SU-DHL-6 (cell line): ENCODE measurements at regions not wholly inside any gene's neighbourhood (a gene's known extent, or its start where the extent isn't known, plus 50 kb on each side); places are given as distances from the start of the nearest gene placed in this dataset.

ENCODE experiments used
- H2AFZ ChIP-seq: fragments of 200-600 bp; sonication (generic); 2 replicates; pipeline ENCODE4 v1.6.1; 2014; ENCODE audit warnings: low read depth, mild to moderate bottlenecking, moderate library complexity, mixed read lengths, antibody characterized with exemption, low read length; ENCODE audit not compliant: severe bottlenecking
- H3F3A ChIP-seq: fragments of 200-600 bp; shearing (Covaris generic); 2 replicates; pipeline ENCODE4 v1.6.0; 2016; ENCODE audit warnings: antibody characterized with exemption, mild to moderate bottlenecking; ENCODE audit not compliant: insufficient read depth
- H3K27ac ChIP-seq: fragments of 200-600 bp; sonication (generic); 2 replicates; pipeline ENCODE4 v1.5.1; 2016; ENCODE audit warnings: low read depth, mild to moderate bottlenecking, low read length, moderate library complexity, mixed read lengths
- H3K27me3 ChIP-seq: fragments of 200-600 bp; sonication (generic), shearing (Covaris generic); 2 replicates; pipeline ENCODE4 v1.6.0; 2014; ENCODE audit warnings: mild to moderate bottlenecking, low read length
- H3K36me3 ChIP-seq: fragments of 200-600 bp; sonication (generic); 2 replicates; pipeline ENCODE4 v1.6.1; 2014; ENCODE audit warnings: mild to moderate bottlenecking, low read length, mixed read lengths
- H3K4me2 ChIP-seq: fragments of 300-600, 200-600 bp; shearing (Covaris generic), sonication (generic); 2 replicates; pipeline ENCODE4 v1.6.0; 2014; ENCODE audit warnings: low read length, low read depth, mild to moderate bottlenecking; ENCODE audit not compliant: poor library complexity, severe bottlenecking
- H3K4me3 ChIP-seq: fragments of 200-600 bp; sonication (generic); 2 replicates; pipeline ENCODE4 v1.5.1; 2014; ENCODE audit warnings: antibody characterized with exemption, low read length, mild to moderate bottlenecking, mixed read lengths; ENCODE audit not compliant: insufficient read depth, poor library complexity, severe bottlenecking
- H3K79me2 ChIP-seq: fragments of 200-600 bp; sonication (generic); 2 replicates; pipeline ENCODE4 v1.6.1; 2014; ENCODE audit warnings: mild to moderate bottlenecking, low read length, moderate library complexity; ENCODE audit not compliant: insufficient read depth
- H3K9ac ChIP-seq: fragments of 200-600 bp; sonication (generic); 2 replicates; pipeline ENCODE4 v1.7.0; 2014; ENCODE audit warnings: mild to moderate bottlenecking, low read length
- H3K9me2 ChIP-seq: fragments of 200-600 bp; sonication (generic); replicated peaks from 2 replicates; pipeline ENCODE4 v1.6.1; 2014; ENCODE audit warnings: low read length; ENCODE audit not compliant: insufficient read depth
- H3K9me3 ChIP-seq: fragments of 200-600 bp; sonication (generic); 2 replicates; pipeline ENCODE4 v1.6.1; 2014; ENCODE audit warnings: low read length, mixed read lengths; ENCODE audit not compliant: insufficient read depth
- H4K20me1 ChIP-seq: fragments of 200-600 bp; sonication (generic); 2 replicates; pipeline ENCODE4 v1.6.1; 2014; ENCODE audit warnings: low read depth, mild to moderate bottlenecking, antibody characterized with exemption, low read length, moderate library complexity, mixed read lengths
- EZH2phosphoT487 ChIP-seq: fragments of 200-600 bp; sonication (generic), shearing (Covaris generic); conservative IDR thresholded peaks from 2 replicates; pipeline ENCODE4 v1.6.1; 2018; ENCODE audit warnings: mild to moderate bottlenecking, antibody characterized with exemption, low read length, moderate library complexity, mixed read lengths
- TF ChIP-seq, protein P1 (sequence below): fragments of 200-600 bp; sonication (generic); IDR thresholded peaks from one replicate; pipeline ENCODE4 v1.5.1; 2017; ENCODE audit warnings: antibody characterized with exemption, mild to moderate bottlenecking, low read length, moderate library complexity; ENCODE audit not compliant: insufficient read depth, poor library complexity, severe bottlenecking

DNA sequence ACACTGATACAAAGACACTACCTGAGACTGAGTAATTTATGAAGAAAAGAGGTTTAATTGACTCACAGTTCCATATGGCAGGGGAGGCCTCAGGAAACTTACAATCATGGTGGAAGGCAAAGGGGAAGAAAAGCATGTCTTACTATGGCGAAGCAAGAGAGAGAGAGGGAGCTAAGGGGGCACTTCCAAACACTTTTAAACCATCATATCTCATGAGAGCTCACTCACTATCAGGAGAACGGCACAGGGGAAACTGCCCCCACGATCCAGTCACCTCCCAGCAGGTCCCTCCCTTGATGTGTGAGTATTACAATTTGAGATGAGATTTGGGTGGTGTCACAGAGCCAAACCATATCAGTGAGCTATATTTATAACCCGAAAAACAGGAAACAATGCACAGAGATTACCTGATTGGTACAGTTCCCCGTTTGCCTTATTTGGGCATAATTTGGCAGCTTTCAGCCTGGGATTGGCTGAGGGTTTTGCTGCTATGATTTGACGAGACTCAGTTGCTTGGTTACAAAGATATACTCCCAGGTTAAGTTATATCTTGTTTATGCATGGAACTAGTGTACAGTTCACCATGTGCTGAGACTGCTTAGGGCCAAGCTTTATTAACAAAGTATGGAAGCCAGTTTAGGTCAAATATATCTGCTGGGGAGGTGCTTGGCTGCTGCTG, 184.2 kb downstream of the NR2F2 start:
- Histone ChIP-seq H3K27ac (no peak overlapping the region), H3K36me3 (no peaks in the 10 kb centered on the region), H3K79me2 (no peaks in the 10 kb centered on the region), H3K9me2 (no peaks in the 10 kb centered on the region), H2AFZ (no peak overlapping the region), H3K9ac (no peak overlapping the region), H4K20me1 (no peaks in the 10 kb centered on the region), H3F3A (no peaks in the 10 kb centered on the region), H3K4me2 (no peak overlapping the region), H3K9me3 (no peaks in the 10 kb centered on the region), H3K27me3 (no peaks in the 10 kb centered on the region), H3K4me3 (no peak overlapping the region)
- TF ChIP-seq EZH2phosphoT487: no peak
- TF ChIP-seq, protein P1, sequence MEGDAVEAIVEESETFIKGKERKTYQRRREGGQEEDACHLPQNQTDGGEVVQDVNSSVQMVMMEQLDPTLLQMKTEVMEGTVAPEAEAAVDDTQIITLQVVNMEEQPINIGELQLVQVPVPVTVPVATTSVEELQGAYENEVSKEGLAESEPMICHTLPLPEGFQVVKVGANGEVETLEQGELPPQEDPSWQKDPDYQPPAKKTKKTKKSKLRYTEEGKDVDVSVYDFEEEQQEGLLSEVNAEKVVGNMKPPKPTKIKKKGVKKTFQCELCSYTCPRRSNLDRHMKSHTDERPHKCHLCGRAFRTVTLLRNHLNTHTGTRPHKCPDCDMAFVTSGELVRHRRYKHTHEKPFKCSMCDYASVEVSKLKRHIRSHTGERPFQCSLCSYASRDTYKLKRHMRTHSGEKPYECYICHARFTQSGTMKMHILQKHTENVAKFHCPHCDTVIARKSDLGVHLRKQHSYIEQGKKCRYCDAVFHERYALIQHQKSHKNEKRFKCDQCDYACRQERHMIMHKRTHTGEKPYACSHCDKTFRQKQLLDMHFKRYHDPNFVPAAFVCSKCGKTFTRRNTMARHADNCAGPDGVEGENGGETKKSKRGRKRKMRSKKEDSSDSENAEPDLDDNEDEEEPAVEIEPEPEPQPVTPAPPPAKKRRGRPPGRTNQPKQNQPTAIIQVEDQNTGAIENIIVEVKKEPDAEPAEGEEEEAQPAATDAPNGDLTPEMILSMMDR: no peak

DNA sequence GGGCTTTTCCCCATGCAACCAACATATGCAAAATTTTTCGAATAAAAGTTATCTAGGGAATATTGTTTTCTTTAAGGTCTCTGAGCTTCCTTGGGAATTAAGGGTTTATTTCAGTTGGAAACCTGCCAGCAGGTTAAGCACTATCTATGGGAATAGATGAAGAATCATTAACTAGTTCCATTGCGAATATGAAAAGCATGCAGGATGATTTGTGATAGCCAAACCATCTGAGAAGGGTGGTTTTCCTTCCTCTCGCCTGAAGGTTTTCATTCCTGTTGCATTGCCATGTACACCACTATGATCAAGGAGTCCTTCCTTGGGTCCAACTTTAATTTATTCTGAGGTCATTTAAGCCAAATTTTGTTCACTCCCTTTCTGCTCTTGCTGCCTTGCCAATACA, 184.9 kb downstream of the NR2F2 start:
- no peaks in the 10 kb centered on the region for H4K20me1 ChIP-seq
- H3F3A ChIP-seq: no peaks in the 10 kb centered on the region
- no peak overlapping the region for H3K4me3 ChIP-seq
- H3K79me2 ChIP-seq: no peaks in the 10 kb centered on the region
- H3K27ac ChIP-seq: no peak overlapping the region
- no peaks in the 10 kb centered on the region for H3K27me3 ChIP-seq
- no peaks in the 10 kb centered on the region for H3K36me3 ChIP-seq
- no peak overlapping the region for H3K4me2 ChIP-seq
- TF ChIP-seq, protein P1: no peak
- no peak for TF ChIP-seq EZH2phosphoT487
- no peaks in the 10 kb centered on the region for H3K9me2 ChIP-seq
- no peak overlapping the region for H3K9ac ChIP-seq
- no peak overlapping the region for H2AFZ ChIP-seq
- H3K9me3 ChIP-seq: no peaks in the 10 kb centered on the region

DNA sequence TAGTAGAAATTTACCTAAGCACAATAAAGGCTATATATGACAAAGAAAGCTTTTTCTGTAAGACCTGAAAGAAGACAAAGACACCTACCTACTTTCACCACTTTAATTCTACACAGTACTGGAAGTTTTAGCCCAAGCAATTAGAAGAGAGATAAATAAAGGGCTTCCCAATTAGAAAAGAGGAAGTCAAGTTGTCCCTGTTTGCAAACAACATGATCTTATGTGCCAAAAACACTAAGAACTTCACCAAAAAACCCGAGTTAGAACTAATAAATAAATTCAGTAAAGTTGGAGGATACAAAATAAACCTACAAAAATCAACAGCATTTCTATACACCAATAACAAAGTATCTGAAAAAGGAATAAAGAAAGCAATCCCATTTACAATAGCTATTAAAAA, 190.9 kb downstream of the NR2F2 start:
- Histone ChIP-seq H2AFZ (no peak overlapping the region), H3F3A (no peaks in the 10 kb centered on the region), H3K79me2 (no peaks in the 10 kb centered on the region), H3K9ac (no peak overlapping the region), H3K4me3 (no peak overlapping the region), H4K20me1 (no peaks in the 10 kb centered on the region), H3K9me2 (no peaks in the 10 kb centered on the region), H3K4me2 (no peak overlapping the region), H3K27me3 (no peaks in the 10 kb centered on the region), H3K9me3 (no peaks in the 10 kb centered on the region), H3K36me3 (no peaks in the 10 kb centered on the region), H3K27ac (no peak overlapping the region)
- no peak for TF ChIP-seq EZH2phosphoT487
- TF ChIP-seq, protein P1: no peak
